ENCODE measurements at regions not wholly inside any gene's neighbourhood (a gene's known extent, or its start where the extent isn't known, plus 50 kb on each side); places are given as distances from the start of the nearest gene placed in this dataset.

DNA sequence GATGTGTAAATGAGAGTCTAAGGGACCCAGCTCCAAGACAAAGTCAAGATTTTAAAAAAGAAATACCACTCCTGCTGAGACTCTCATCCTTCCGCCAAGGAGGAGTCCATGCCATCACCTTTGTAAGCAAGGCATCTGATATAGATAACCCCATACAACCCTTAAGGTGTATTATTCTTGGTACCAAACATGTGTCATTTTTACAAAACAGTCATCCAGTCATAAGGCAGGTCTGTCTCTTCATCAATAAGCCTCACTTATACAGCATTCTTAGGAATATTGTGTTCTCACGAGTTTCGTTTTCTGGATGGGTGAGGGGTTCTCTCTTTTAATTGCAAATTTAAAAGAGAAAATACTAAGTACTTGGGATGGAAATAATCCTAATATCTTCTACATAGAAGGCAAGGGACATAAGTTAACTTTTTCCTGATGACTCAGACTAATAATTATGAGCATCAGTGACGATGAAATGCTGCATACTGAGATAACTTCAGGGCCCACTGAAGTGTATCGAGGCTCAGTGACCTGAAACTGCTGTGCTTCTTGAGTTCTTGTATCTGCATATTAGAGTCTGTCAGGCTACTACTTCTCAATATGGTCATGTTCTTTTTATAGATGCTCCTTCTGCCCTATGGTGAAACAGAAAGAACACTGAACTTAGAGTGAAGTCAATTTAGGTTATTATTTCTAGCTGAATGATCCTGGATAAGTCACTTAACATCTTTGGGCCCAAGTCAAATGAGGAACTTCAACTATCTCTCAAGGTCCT is 166.6 kb downstream of the KLF12 start:
- DNase-seq (ENCODE audit: low read depth in 2 of 2): no peak

DNA sequence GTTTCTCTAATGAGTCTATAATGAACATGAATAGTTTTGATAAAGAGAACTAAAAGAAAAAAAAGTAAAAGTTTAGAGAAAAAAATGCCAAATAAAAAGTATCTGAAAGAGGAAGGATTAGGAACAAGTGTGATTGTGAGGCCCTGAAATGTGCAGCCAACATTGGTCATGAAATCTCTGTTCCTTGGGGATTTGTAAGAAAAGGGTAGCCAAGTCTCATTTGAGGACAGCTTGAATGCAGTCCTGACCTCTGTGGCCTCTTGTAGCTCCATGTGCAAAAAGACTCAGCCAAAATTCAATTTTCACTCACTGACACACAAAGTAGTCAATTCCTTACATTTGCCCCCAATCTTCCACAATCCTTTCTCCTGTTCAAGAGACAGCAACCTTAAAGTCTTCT is 167.9 kb downstream of the KLF12 start:
- no peak for DNase-seq (ENCODE audit: low read depth in 2 of 2)

DNA sequence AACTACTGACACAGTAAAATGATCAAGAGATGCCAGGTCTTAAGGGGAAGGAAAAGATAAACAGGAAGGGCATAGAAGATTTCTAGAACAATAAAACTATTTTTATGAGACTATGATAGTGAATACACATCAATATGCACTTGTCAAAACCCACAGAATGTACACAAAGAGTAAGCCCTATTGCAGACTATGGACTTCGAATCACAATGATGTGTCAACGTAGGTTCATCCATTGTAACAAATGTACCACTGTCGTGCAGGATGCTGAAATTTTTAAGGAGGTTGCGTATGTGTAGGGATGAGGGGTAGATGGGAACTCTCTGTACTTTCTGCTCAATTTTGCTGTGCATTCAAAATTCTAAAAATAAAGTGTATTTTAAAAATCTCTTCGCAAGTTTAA is 171.9 kb downstream of the KLF12 start:
- DNase-seq (ENCODE audit: low read depth in 2 of 2): no peak

DNA sequence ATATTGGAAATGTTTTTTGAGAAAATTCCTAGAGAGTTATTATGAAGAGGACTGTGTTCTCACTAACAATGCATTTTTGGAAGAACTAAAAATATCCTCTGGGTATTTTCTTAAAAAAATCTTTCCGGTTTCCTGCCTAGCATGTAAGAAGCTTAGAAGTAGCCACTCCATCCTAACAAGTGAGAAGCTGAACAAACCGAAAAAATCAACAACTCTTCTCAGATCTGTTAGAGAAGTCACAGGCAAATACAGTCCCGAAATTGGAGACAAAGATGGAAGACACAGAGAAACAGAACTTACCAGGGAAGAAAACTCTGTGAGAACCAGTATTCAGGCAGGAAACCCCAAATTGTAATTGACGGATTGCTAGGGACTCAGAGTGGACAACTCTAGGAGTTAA is 173.0 kb downstream of the KLF12 start:
- no peak for DNase-seq (ENCODE audit: low read depth in 2 of 2)

DNA sequence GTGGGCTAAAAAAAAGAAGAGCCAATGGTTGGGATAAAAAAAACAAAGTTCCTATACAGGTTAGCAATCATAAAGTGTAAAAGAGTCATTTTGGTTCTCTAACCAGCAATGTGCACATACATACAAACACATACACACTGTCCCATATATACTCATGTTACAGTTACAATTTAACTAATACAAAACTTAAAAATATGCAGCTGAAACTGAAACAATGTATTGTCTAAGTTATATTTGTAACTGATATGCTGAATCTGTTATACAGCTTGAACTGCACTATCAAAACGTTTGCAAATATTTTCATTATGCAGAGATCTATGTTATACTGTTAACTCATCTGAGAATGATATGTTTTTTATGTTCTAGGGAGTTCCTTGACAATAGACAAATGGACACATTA is 173.7 kb downstream of the KLF12 start:
- DNase-seq (ENCODE audit: low read depth in 2 of 2): no peak

DNA sequence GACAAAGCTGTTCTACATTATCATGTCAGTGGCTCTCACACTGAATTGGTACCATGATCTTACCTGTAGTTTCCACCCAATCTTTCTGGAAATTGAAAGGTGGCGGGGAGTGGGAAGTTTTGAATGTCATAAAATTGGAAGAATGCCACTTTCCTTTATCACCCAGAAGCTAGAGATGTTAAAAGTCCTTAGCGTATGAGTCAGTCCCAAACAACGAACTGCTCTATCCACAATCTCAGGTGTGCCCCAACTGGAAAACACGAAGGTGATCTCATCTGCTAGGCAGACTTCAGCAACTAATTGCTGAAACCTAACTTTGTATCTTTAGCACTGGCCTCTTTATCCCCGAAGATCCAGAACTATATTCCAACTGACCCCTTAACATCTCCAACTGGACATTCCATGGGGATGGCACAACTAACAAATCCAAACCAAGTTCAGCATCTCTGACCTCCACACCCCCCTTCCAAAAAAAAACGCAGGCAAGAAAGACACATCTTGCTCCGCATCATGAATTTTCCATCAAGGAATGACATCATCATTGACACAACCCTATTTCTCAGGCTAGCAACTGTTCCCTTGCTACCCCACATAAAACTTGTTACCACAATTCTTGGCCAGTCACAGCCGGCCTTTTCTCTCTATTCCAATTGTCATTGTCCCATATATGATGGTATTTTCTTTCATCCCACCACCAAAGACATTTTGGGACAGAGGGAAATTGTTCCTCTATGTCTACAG is 175.4 kb downstream of the KLF12 start:
- DNase-seq (ENCODE audit: low read depth in 2 of 2): no peak

DNA sequence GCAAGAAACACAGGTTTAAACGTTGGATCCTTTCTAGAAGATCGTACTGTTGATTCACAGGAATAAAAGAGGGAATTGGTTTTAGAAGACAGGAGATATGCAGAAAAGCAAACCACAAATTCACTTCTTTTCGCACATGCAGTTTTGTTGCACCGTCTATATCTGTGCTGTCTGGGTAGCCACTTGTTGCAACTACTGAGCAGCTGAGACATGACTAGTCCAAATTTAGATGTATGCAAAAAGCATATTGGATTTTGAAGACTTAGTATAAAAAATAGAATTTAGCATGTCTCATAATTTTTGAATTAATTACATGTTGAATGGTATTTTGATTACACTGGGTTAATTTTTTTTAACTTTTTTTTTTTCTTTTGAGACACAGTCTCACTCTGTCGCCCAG is 176.3 kb downstream of the KLF12 start:
- DNase-seq (ENCODE audit: low read depth in 2 of 2): no peak

DNA sequence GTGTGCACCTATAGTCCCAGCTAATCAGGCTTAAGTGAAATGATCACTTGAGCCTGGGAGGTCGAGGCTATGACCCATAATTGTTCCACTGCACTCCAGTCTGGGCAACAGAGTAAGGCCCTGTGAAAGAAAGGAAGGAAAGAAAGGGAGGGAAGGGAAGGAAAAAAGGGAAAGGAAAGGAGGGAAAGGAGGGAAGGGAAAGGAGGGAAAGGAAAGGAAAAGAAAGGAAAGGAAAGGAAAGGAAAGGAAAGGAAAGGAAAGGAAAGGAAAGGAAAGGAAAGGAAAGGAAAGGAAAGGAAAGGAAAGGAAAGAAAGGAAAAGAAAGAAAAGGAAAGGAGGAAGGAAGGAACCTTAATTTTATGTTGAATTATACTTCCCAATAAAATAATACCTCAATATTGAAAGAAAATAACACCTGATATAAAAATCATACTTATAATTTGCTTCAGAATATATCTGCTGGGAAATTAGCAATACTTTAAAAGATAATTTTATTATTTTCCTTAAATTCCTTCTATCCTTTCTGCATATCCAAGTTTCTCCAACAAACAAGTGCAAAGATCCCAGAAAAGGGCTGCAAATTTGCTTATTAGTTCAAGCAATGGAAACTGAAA is 177.3 kb downstream of the KLF12 start:
- no peak for DNase-seq (ENCODE audit: low read depth in 2 of 2)

DNA sequence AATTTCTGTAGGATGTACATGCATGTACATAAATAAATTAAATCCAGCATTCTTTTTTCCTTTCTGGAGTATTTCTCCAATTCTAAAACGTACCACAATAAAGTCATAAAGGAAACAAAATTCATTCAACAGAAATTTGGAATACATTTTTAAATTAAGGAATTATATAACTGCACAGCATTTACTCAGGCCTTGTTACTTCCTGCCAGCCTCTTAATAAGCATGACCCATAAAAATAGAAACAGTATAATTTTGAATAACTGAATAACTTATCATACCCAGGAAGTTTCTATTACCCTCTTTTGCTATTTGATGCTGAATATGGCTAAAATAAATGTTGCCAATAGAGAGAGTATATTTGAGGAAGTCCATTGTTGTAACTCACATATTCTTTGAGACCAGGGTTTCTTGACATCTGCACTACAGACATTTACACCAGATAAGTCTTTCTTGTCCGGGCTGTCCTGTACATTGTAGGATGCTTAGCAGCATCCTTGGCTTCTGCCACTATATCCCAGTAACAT is 178.2 kb downstream of the KLF12 start:
- no peak for DNase-seq (ENCODE audit: low read depth in 2 of 2)

DNA sequence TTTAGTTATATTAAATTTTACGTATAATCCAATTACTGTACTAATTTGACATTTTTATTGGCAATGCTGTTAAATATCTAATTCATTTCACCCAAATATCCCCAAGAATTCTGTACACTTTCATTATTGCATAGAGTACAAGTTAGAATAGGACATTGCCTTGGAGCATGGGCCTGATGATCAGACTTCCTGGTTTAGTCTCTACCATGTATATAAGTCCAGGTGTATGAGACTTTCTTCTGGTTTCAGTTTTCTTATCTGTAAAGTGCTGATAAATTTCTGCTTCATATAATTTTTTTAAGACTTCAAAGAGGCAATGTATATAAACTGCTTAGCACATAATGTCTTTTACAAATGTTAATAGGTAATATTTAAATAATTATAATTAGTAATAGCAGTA is 179.4 kb downstream of the KLF12 start:
- no peak for DNase-seq (ENCODE audit: low read depth in 2 of 2)

DNA sequence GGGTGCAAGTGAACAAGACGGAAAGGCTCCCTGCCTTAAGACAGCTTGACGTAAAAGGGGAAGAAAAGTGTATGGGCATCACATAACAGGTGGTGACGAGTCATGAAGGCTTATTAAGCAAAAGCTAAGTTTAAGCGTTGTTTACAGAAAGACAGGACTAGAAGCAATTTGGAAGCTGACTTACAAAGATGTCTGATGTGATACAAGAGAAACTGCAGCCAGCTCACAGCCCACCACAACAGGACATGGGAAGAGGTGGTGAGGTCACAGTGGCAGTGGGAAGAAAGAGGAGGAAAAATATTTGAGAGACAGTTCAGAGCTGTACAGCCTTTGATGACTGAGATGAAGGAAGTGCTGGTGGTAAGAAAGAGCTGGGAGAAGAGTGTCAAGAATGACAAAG is 181.6 kb downstream of the KLF12 start:
- DNase-seq (ENCODE audit: low read depth in 2 of 2): no peak

DNA sequence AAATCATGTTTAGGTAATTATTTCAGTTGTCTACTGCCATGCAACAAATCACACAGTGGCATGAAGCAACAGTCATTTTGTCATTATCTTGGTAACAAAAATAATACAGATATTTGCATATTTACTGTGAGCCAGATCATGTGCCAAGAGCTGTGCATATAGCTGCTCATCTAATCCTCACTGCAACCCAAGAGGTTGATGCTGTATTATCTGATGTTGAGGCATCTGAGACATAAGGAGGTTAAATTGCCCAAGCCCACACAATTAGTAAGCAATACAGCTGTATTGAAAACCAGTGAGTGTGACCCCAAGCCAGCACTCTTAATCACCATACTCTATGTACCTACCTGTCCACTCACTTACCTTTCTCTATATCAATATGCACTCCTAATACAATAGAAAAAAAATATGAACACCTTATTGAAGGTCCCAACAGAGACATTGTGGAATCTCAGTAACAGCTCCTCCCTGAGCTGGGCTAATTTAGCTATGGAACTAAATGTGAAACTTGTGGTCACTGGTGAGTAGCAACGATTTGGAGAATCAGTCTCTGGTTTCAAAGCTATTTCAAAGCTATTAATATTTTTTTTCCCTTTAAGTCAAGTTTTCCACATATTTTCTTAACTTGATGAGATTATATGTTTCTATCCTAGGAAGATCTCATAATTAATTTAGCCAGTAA is 185.2 kb downstream of the KLF12 start:
- DNase-seq (ENCODE audit: low read depth in 2 of 2): no peak

DNA sequence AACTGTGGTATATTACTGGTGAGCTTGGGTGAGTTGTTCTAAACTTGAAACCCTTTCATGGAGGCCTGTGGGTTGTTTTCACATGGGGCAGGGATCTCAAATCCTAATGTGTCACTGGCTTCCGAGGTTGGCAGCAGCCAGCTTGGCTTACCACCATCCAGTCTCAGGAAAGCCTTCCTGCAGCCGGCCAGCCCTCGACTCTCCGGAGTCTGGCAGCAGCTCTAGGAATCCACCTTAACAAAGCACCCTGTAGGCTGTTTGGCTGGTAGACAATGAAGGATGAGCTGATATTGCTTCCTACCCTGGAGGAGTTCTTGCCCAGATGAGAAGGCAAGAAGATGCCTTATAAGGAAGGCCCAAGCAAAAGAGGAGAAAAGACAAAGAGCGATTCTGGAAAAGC is 188.3 kb downstream of the KLF12 start:
- no peak for DNase-seq (ENCODE audit: low read depth in 2 of 2)

DNA sequence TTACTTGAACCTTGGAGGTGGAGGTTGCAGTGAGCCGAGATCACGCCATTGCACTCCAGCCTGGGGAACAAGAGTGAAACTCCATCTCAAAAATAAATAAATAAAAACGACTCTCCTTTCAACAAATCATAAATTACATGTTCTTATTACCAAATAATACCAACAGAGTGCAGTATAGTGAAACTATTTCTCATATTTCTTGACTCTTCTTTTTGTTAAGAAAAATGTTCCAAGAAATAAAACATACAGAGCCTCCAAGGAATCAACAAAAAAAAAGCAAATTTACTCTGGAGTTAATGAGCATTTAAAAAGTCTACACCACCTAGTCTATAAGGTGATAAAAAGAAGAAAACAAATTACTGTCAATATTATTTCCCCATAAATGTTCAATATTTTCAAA is 188.8 kb downstream of the KLF12 start:
- DNase-seq (ENCODE audit: low read depth in 2 of 2): no peak

DNA sequence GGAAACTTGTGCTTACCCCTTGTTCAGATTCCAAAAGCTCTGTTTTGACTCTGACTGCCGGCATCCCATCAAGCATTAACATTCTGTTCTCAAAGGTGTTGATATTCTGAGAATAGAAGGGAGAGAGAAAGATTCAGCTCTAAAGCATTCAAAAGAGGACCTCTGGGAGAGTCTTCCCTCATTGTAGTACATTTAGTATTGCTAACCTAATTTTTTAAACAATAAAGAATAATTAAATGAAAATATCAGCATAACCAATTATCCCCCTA is 190.3 kb downstream of the KLF12 start:
- DNase-seq (ENCODE audit: low read depth in 2 of 2): no peak

DNA sequence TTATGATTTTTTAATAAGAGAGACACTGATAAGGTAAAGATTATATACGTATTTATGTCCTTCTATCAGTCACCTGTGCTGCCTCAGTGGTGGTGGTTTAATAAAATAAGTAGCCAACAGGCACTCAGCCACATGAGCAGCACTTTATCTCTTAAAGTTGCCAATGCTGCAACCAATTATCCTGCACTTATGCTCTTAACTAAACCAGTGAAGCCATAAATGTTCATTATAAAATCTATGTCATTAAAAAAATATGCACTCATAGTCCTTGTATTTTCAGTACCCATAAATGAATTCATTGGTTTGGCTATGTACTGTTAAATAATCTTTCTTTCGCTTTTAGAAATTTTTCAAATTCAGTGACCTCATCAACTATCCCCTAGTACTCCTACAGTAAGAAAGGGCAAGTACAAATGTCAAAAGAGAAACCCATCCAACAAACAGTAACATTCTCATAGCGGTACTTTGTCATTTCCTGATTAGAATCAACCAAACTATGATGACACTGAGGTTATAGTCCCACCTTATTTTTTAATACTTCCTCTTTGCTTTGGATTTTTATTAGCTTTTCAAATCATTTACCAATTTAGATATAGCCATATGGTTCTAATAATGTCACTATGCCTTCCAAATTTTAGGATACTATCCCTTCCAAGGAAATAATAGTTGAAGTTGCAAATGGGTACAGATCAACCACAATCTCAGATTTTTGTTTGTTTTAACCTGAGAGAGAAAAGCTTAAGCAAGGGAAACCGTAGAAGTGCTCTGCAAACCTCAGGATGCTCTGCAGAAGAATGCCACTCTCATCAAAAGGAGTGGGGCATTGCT is 190.9 kb downstream of the KLF12 start:
- DNase-seq (ENCODE audit: low read depth in 2 of 2): no peak

DNA sequence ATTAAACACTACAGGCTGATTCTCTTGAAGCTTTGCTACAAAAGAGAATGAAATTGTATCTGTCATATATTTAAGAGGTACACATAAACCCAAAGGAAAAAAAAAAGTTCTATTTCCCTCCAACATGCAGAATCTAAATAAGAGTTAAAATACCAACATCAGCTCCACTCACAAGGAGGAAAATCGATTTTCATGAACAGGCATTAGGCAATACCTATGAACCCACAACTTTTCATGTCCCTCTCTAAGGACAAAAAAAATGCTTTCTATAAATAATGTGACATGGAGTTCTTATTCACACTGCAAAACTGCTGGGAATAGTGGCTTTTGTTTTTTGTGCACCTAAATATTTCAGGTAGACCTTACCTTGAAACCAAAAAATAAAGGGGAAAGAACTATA is 192.5 kb downstream of the KLF12 start:
- DNase-seq (ENCODE audit: low read depth in 2 of 2): no peak

DNA sequence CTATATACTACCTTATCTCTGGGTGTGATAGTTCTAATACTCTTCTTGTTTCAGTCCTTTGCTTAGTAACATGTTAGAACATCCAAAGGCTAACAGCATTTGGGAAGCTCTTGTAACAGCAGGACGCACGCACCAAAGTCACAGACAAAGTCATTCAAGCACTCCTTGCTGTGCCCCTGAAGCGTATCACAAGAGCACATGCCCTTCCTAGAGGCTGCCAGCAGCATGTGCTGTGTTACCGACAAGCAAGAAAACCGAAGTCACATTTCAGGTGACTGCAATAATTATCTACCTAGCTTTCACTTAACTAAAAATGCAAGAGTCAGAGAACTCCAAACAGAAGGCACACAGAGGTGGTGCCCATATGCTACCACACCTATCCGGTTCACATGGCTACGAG is 194.1 kb downstream of the KLF12 start:
- DNase-seq (ENCODE audit: low read depth in 2 of 2): no peak

DNA sequence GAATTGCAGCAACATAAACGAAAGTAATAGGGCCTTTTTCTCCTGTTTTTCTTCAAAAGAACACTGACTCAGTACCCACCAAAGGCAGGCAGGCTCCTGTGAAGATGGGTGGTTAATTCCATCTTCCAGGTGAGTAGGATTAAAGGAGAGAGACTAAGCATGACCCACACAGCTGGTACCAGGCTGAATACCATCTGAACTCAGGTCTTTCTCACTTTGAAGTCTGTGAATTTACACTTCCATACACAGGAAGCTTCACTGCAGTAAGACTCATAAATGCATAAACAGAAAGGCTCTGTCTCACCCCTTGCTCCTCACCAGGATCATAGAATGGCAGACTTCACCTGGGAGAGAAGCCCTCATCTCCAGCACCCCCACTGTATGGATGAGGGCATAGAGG is 194.6 kb downstream of the KLF12 start:
- no peak for DNase-seq (ENCODE audit: low read depth in 2 of 2)

DNA sequence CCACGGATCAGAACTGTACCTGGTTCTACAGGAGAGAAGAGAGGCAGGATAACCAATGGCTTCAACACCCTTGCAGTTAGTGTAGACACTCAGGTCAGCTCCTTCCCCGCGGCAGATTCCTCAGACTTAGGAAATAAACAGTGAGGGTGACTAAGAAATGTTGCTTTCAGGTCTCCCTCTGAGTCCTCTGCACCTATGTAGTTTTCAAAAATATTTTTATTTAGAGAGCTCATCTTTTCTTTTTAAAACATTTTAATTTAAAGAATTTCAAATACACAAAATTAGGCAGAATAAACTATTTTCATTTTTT is 195.2 kb downstream of the KLF12 start:
- no peak for DNase-seq (ENCODE audit: low read depth in 2 of 2)

DNA sequence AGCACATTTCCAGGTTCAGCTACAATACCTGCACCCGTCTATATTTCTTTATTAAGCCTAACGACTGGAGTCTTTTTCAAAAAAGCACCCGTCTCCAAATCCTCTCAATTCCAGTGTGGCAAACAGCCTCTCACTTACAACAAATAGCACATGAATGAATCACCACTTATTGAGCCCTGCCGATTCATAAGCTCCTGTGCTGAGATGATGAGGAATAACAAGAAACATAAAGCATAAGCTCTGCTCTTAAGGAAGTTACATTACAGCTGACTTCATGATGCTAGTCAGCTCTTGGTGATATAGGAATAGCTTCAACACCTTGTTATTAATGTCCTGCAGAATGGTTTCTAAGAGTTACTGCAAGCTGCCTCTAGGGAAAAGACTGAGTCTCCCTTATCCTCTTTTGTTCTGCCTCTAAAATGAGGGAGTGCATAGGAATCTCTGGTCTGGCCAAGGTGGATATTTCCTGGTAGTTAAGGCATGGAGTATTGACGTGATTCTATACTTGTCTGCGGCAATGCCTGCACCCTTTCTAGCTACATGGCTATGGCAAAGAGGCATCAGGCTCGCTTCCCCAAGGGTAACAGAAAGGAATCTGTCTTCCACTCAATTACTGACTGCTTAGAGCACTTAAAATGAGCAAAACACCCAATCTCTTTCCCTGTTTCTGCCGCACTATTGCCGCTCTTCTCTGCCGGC is 195.7 kb downstream of the KLF12 start:
- peak; percentile 84 for DNase-seq (ENCODE audit: low read depth in 2 of 2)
